NCI-H187 (cell line): ENCODE measurements at regions not wholly inside any gene's neighbourhood (a gene's known extent, or its start where the extent isn't known, plus 50 kb on each side); places are given as distances from the start of the nearest gene placed in this dataset.

Experiments used
- DNase-seq, 2 experiments: peaks; one replicate each; lab custom pipeline; 2025; lab: John Stamatoyannopoulos, UW

GRCh38 chr9:121550041-121550440 lies 50.4 kb upstream of the GGTA1 start:
- DNase-seq, result no peak

GRCh38 chr9:121550569-121551512 lies 51.2 kb upstream of the GGTA1 start:
- DNase-seq, result peak; percentile 16 to 24

- DNase-seq, result no peak
Observed at GRCh38 chr9:121551985-121552753, 52.5 kb upstream of the GGTA1 start.

GRCh38 chr9:121556082-121556481 lies 56.4 kb upstream of the GGTA1 start:
- DNase-seq, result no peak

GRCh38 chr9:121556580-121556979 lies 56.9 kb upstream of the GGTA1 start:
- DNase-seq, result no peak

GRCh38 chr9:121557581-121558447 lies 58.2 kb upstream of the GGTA1 start:
- DNase-seq, result no peak

GRCh38 chr9:121558473-121558872 lies 58.8 kb upstream of the GGTA1 start:
- no peak for DNase-seq

- no peak for DNase-seq
Observed at GRCh38 chr9:121559183-121559582, 59.5 kb upstream of the GGTA1 start.

GRCh38 chr9:121560921-121561320 lies 61.3 kb upstream of the GGTA1 start:
- no peak for DNase-seq

GRCh38 chr9:121561385-121562222 lies 62.0 kb upstream of the GGTA1 start:
- DNase-seq, result no peak

GRCh38 chr9:121562301-121562700 lies 62.7 kb upstream of the GGTA1 start:
- no peak for DNase-seq

GRCh38 chr9:121563425-121563824 lies 63.8 kb upstream of the GGTA1 start:
- no peak for DNase-seq

- no peak for DNase-seq
Observed at GRCh38 chr9:121563881-121564460, 64.3 kb upstream of the GGTA1 start.

- no peak for DNase-seq
Observed at GRCh38 chr9:121564504-121565260, 65.0 kb upstream of the GGTA1 start.

GRCh38 chr9:121566481-121567465 lies 67.1 kb upstream of the GGTA1 start:
- no peak for DNase-seq

GRCh38 chr9:121567500-121568342 lies 68.1 kb upstream of the GGTA1 start:
- DNase-seq, result no peak

GRCh38 chr9:121568343-121569265 lies 69.0 kb upstream of the GGTA1 start:
- no peak for DNase-seq
